Lower leg skin (tissue), 4 donors: ENCODE measurements at regions not wholly inside any gene's neighbourhood (a gene's known extent, or its start where the extent isn't known, plus 50 kb on each side); places are given as distances from the start of the nearest gene placed in this dataset.
"Not testable (repeated sequence)": the region's sequence is repeated elsewhere in the genome, so short reads cannot be mapped to it uniquely, and the experiment has no call there.

Experiments
- DNase-seq, 2 donors: peaks; one replicate each; pipeline ENCODE4 v3.0.0-alpha.2; 2019; ENCODE audit warnings: low spot score in 2 of 2
- H3K4me3 ChIP-seq: fragments of 200-600 bp; sonication (generic); 2 replicates; pipeline ENCODE4 v1.5.1; 2017; ENCODE audit warnings: mild to moderate bottlenecking, low read depth; ENCODE audit not compliant: poor library complexity, severe bottlenecking
- POLR2A ChIP-seq, 2 donors: fragments of 450-650 bp; IDR thresholded peaks; one replicate each; pipeline ENCODE4 v1.6.1; 2016 to 2017; ENCODE audit warnings: antibody characterized with exemption in 2 of 2, mild to moderate bottlenecking in 1 of 2, moderate library complexity in 1 of 2
- WGBS, 2 donors: methylation state at CpG; one replicate each; pipeline ENCODE4 v1.1.5; 2018; 5-methylcytosine and 5-hydroxymethylcytosine counted together
- intact Hi-C: fragments of 100-400 bp; cut with DNase I; formaldehyde crosslinking; loops from one replicate; pipeline ENCODE4 v1.15.0; 2023; ENCODE audit warnings: low total_unique reads
- TF ChIP-seq, protein P1 (sequence below), 3 donors: fragments of 450-650 bp; IDR thresholded peaks; one replicate each; pipeline ENCODE4 v1.5.1; 2016; ENCODE audit warnings: antibody characterized with exemption in 3 of 3, mild to moderate bottlenecking in 3 of 3, moderate library complexity in 2 of 3

DNA sequence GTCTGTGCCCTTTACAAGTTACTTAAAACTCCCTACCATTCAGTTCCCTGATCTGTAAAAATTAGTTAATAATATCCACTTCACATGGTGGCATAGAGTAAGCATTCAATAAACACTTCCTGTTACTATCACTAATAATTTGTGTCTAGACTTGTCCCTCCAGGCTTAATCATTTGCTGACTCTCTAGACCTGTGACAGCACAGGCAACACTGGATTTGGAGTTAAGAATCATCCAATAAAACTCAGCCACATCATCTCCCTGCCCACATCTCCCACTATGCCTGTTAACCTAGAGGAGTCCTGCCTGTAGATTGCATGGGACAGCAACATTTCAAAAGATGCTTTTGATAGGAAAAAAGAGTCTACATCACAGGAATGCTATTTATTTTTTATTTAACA is 564.6 kb downstream of the MFSD1 start:
- no peak for TF ChIP-seq POLR2A (IDR thresholded peaks at IDR 0.05)
- TF ChIP-seq, protein P1, sequence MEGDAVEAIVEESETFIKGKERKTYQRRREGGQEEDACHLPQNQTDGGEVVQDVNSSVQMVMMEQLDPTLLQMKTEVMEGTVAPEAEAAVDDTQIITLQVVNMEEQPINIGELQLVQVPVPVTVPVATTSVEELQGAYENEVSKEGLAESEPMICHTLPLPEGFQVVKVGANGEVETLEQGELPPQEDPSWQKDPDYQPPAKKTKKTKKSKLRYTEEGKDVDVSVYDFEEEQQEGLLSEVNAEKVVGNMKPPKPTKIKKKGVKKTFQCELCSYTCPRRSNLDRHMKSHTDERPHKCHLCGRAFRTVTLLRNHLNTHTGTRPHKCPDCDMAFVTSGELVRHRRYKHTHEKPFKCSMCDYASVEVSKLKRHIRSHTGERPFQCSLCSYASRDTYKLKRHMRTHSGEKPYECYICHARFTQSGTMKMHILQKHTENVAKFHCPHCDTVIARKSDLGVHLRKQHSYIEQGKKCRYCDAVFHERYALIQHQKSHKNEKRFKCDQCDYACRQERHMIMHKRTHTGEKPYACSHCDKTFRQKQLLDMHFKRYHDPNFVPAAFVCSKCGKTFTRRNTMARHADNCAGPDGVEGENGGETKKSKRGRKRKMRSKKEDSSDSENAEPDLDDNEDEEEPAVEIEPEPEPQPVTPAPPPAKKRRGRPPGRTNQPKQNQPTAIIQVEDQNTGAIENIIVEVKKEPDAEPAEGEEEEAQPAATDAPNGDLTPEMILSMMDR (IDR thresholded peaks at IDR 0.05): no peak
- H3K4me3 ChIP-seq: no peak overlapping the region
- no peak for DNase-seq
- intact Hi-C loops: no loop called here

DNA sequence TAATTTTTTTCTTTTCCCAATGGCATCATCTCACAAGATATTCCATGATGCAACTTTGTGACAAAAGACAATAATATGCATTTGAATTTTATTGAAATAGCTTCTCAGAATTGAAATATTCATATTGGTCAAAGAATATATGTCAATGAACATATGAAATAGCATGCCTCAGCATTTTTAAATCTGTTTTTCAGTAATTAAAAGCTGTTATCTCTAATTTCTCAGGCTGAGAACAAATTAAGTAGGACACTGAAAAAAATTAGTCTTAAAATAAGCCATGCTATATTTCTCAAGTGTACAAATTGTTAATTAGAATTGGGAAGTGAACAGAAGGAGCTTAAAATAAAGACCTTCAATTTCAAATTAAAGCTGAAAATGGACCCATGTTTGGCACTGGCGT is 570.1 kb downstream of the MFSD1 start:
- intact Hi-C loops: no loop called here
- no peak for DNase-seq
- TF ChIP-seq, protein P1 (IDR thresholded peaks at IDR 0.05): no peak
- no peak for TF ChIP-seq POLR2A (IDR thresholded peaks at IDR 0.05)
- 82 to 85% methylated on average over 1 of the region's 1 CpG for WGBS, 2 donors
- no peak overlapping the region for H3K4me3 ChIP-seq

DNA sequence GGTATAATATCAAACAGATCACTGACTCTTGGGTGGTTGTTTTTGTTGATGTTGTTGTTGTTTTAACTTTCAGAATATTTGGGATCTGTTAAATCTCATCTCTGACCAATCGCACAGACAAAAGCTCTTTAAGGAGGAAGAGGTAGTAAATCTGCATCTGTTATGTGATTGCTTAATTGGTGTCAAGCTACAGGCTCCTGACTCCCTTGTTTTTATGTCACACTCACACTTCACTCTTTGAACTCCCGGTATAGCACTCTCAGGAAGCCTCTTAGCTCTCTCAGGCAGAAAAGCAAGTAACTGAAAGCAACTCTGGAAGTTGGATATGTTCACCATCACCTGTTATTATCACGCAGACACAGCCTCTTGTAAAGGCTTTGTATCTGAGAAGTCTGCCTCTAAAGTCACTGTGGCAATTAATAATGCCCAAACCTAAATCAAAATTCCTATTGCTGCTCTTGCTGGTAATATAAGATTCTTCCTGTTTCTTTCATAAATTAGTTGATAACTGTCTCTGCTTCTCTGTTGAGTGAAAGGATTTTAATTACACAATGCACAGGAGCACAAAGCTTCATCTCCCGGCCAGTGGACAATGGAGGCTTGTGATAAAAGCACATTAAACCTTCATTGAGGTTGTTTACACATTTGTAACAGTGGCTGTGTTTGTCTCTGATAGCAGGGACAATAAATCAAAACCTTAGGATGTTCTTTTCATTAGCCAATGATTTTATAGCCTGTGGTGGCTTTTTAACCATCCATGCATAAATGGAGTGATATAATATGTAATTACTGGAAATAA is 576.7 kb downstream of the MFSD1 start:
- WGBS, 2 donors: 32 to 43% methylated on average over 4 of the region's 4 CpGs
- TF ChIP-seq, protein P1 (IDR thresholded peaks at IDR 0.05): no peak
- TF ChIP-seq POLR2A (IDR thresholded peaks at IDR 0.05): no peak
- H3K4me3 ChIP-seq: no peak overlapping the region
- intact Hi-C loops: no loop called here
- no peak for DNase-seq

DNA sequence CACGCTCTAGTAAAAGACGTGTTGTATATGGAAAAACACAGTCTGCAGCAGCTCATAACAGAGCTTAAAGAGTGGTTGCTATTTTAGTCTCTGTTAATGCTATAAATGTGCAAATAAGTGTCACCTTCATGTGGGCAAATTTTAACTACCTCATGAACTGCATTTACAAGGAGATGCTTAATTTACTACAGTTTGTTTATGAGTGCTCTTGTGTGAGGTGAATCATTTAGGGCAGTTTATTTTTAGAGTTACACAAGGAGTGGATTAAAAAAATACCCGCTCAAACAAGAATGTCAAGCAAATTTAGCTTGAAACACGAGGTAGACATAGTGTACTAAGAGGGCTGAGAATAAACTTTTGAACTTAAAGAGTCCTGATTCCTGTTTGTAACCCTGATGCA is 579.0 kb downstream of the MFSD1 start:
- intact Hi-C loops: no loop called here
- 61 to 62% methylated on average over 4 of the region's 4 CpGs for WGBS, 2 donors
- H3K4me3 ChIP-seq: no peak overlapping the region
- no peak for TF ChIP-seq POLR2A (IDR thresholded peaks at IDR 0.05)
- TF ChIP-seq, protein P1 (IDR thresholded peaks at IDR 0.05): no peak
- no peak for DNase-seq

DNA sequence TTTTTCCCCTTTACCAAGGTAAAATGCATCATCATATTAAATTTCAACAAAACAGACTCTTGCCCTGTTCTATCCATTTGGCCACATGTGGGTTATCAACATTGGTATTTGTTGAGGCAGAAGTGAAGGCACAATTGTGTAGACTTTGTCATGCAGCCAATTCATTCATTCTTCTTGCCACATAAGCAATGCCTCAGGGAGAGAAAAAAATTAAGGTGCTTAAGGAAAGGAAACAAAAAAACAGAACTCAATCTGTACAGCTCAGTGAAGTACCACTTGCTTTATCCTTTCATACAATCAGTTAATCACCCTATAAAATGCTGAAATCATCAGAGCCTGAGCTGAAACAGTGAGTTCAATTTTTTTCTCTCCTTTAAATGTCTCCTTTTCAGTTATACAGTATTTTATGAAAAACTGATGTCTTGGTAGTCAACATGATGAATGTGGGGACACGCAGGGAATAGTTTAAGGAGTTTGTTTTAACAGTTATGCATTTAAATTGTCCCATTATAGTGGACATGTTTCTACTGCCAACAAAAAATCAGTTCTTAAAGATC is 588.9 kb downstream of the MFSD1 start:
- no peak for DNase-seq
- TF ChIP-seq, protein P1 (IDR thresholded peaks at IDR 0.05): no peak
- no peak for TF ChIP-seq POLR2A (IDR thresholded peaks at IDR 0.05)
- H3K4me3 ChIP-seq: no peak overlapping the region
- intact Hi-C loops: no loop called here
- 39 to 46% methylated on average over 1 of the region's 1 CpG for WGBS, 2 donors

DNA sequence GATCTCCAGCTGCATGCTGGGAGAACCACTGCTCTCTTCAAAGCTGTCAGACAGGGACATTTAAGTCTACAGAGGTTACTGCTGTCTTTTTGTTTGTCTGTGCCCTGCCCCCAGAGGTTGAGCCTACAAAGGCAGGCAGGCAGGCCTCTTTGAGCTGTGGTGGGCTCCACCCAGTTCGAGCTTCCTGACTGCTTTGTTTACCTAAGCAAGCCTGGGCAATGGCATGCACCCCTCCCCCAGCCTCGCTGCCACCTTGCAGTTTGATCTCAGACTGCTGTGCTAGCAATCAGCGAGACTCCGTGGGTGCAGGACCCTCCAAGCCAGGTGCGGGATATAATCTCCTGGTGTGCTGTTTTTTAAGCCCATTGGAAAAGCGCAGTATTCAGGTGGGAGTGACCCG is 591.0 kb upstream of the IL12A start:
- intact Hi-C loops, H3K4me3 ChIP-seq, DNase-seq: not testable (repeated sequence)
- 81 to 86% methylated on average over 7 of the region's 7 CpGs for WGBS, 2 donors
